ENCODE measurements at regions not wholly inside any gene's neighbourhood (a gene's known extent, or its start where the extent isn't known, plus 50 kb on each side); places are given as distances from the start of the nearest gene placed in this dataset.

DNA sequence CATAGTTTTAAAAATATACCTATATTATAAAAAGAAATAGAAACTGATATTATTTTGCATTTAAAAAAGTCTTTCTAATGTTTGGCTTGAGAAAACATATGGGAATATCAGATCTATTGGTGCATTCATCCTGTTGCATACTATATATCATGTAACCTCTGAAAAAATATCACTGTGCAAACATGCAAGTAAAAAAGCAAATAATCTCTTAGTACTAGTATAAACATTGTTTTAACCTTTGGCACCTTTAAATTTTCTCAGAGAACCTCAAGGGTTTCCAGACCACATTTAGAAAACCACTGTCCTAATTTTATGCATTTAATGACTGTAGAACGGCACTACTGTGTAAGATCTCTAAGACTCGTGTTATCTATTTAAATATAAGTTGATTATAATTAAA lies 416.8 kb downstream of the LRFN5 start:
- TF ChIP-seq, protein P1, sequence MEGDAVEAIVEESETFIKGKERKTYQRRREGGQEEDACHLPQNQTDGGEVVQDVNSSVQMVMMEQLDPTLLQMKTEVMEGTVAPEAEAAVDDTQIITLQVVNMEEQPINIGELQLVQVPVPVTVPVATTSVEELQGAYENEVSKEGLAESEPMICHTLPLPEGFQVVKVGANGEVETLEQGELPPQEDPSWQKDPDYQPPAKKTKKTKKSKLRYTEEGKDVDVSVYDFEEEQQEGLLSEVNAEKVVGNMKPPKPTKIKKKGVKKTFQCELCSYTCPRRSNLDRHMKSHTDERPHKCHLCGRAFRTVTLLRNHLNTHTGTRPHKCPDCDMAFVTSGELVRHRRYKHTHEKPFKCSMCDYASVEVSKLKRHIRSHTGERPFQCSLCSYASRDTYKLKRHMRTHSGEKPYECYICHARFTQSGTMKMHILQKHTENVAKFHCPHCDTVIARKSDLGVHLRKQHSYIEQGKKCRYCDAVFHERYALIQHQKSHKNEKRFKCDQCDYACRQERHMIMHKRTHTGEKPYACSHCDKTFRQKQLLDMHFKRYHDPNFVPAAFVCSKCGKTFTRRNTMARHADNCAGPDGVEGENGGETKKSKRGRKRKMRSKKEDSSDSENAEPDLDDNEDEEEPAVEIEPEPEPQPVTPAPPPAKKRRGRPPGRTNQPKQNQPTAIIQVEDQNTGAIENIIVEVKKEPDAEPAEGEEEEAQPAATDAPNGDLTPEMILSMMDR (conservative IDR thresholded peaks at IDR 0.05; ENCODE audit: low read depth, low read length), result no peak
- TF ChIP-seq EZH2 (IDR thresholded peaks at IDR 0.05; ENCODE audit: low read length, unreplicated experiment), result no peak

Data from PC-3 (cell line).